CD14-positive monocyte (primary cell): ENCODE measurements at regions not wholly inside any gene's neighbourhood (a gene's known extent, or its start where the extent isn't known, plus 50 kb on each side); places are given as distances from the start of the nearest gene placed in this dataset.

Experiments
- DNase-seq, 3 donors: peaks; one replicate each; pipeline ENCODE4 v3.0.0-alpha.2; 2011 to 2022
- H2AFZ ChIP-seq: 2 replicates; pipeline ENCODE4 v1.6.0; 2012; ENCODE audit warnings: mild to moderate bottlenecking, low read depth, low read length, inconsistent platforms; ENCODE audit not compliant: insufficient read depth, poor library complexity, severe bottlenecking
- H3K27ac ChIP-seq, 2 donors: 1 replicate in 1 of 2; 2 replicates in 1 of 2; pipeline ENCODE4 v1.5.1; 2012 to 2013; ENCODE audit warnings: low read length in 2 of 2, control low read depth in 1 of 2, inconsistent platforms in 1 of 2, low read depth in 1 of 2, mild to moderate bottlenecking in 1 of 2
- H3K27me3 ChIP-seq, 2 donors: one replicate each; pipeline versions ENCODE4 v1.6.0 to v1.6.1; 2011 to 2013; ENCODE audit warnings: low read length in 2 of 2; ENCODE audit not compliant: control insufficient read depth in 2 of 2, insufficient read depth in 2 of 2
- H3K36me3 ChIP-seq, 2 donors: replicated peaks in 1 of 2; 1 replicate in 1 of 2; 2 replicates in 1 of 2; pipeline versions ENCODE4 v1.5.1 to v1.6.1; 2012 to 2013; ENCODE audit warnings: low read length in 2 of 2, control low read depth in 1 of 2, inconsistent platforms in 1 of 2, mild to moderate bottlenecking in 1 of 2; ENCODE audit not compliant: insufficient read depth in 2 of 2, control insufficient read depth in 1 of 2
- H3K4me1 ChIP-seq, 2 donors: 1 replicate in 1 of 2; 2 replicates in 1 of 2; pipeline versions ENCODE4 v1.5.1 to v1.6.1; 2012 to 2013; ENCODE audit warnings: low read length in 2 of 2, control low read depth in 1 of 2, inconsistent platforms in 1 of 2, mild to moderate bottlenecking in 1 of 2, moderate library complexity in 1 of 2; ENCODE audit not compliant: insufficient read depth in 2 of 2, control insufficient read depth in 1 of 2
- H3K4me2 ChIP-seq: replicated peaks from 2 replicates; pipeline ENCODE3; 2012; ENCODE audit warnings: low read length, moderate library complexity, mild to moderate bottlenecking; ENCODE audit not compliant: poor library complexity, severe bottlenecking; ENCODE audit errors: extremely low read depth
- H3K4me3 ChIP-seq, 3 experiments: fragments of 200-600 bp in 1 of 3; sonication (generic) in 1 of 3; replicated peaks in 1 of 3; 1 replicate in 2 of 3; 2 replicates in 1 of 3; pipeline ENCODE4 v1.5.1; 2011 to 2013; ENCODE audit warnings: low read length in 3 of 3, mild to moderate bottlenecking in 3 of 3, control low read depth in 2 of 3, low read depth in 2 of 3, inconsistent platforms in 1 of 3, moderate library complexity in 1 of 3
- H3K79me2 ChIP-seq: 2 replicates; pipeline ENCODE4 v1.6.0; 2012; ENCODE audit warnings: mild to moderate bottlenecking, control low read depth, inconsistent platforms, low read length, moderate library complexity; ENCODE audit not compliant: insufficient read depth
- H3K9ac ChIP-seq: 2 replicates; pipeline ENCODE4 v1.6.0; 2017; ENCODE audit warnings: low read length, mild to moderate bottlenecking; ENCODE audit not compliant: insufficient read depth, poor library complexity, severe bottlenecking
- H3K9me3 ChIP-seq, 2 donors: replicated peaks in 1 of 2; 1 replicate in 1 of 2; 2 replicates in 1 of 2; pipeline versions ENCODE4 v1.5.1 to v1.6.1; 2012 to 2013; ENCODE audit warnings: low read length in 2 of 2, control low read depth in 1 of 2; ENCODE audit not compliant: control insufficient read depth in 1 of 2, insufficient read depth in 1 of 2
- H4K20me1 ChIP-seq: 2 replicates; pipeline ENCODE4 v1.6.0; 2012; ENCODE audit warnings: mild to moderate bottlenecking, low read length, control low read depth, moderate library complexity; ENCODE audit not compliant: insufficient read depth
- H3K27ac Mint-ChIP-seq, 7 donors: one replicate each; pipeline ENCODE4 v1.8.0; 2020; ENCODE audit warnings: mild to moderate bottlenecking in 7 of 7, mixed read lengths in 7 of 7, moderate library complexity in 6 of 7, inconsistent platforms in 2 of 7
- H3K27me3 Mint-ChIP-seq, 3 donors: one replicate each; pipeline ENCODE4 v1.8.0; 2021 to 2022; ENCODE audit warnings: low read depth in 3 of 3, mild to moderate bottlenecking in 3 of 3, mixed read lengths in 3 of 3, moderate library complexity in 3 of 3, inconsistent platforms in 1 of 3
- H3K36me3 Mint-ChIP-seq, 2 donors: one replicate each; pipeline ENCODE4 v1.8.0; 2020; ENCODE audit warnings: mixed read lengths in 2 of 2, inconsistent platforms in 1 of 2, mild to moderate bottlenecking in 1 of 2
- H3K4me1 Mint-ChIP-seq: one replicate; pipeline ENCODE4 v1.8.0; 2020; ENCODE audit warnings: mild to moderate bottlenecking, mixed read lengths
- H3K4me3 Mint-ChIP-seq, 2 donors: one replicate each; pipeline ENCODE4 v1.8.0; 2020; ENCODE audit warnings: mild to moderate bottlenecking in 2 of 2, mixed read lengths in 2 of 2, moderate library complexity in 1 of 2
- H3K9me3 Mint-ChIP-seq, 7 donors: one replicate each; pipeline ENCODE4 v1.8.0; 2020 to 2022; ENCODE audit warnings: mixed read lengths in 7 of 7, mild to moderate bottlenecking in 6 of 7, moderate library complexity in 6 of 7, inconsistent platforms in 2 of 7
- WGBS: methylation state at CpG from one replicate; pipeline ENCODE4 v1.1.5; 2013; ENCODE audit warnings: missing lambda C conversion rate; ENCODE audit not compliant: insufficient coverage; 5-methylcytosine and 5-hydroxymethylcytosine counted together
- intact Hi-C, 2 donors: fragments of 100-400 bp; cut with micrococcal nuclease; formaldehyde crosslinking; loops; one replicate each; pipeline versions ENCODE4 v1.15.0 to v1.15.1; 2023
- TF ChIP-seq, protein P1 (sequence below): fragments of 200-600 bp; IDR thresholded peaks from one replicate; pipeline ENCODE4 v1.8.0; 2022; ENCODE audit warnings: antibody characterized with exemption, mild to moderate bottlenecking

DNA sequence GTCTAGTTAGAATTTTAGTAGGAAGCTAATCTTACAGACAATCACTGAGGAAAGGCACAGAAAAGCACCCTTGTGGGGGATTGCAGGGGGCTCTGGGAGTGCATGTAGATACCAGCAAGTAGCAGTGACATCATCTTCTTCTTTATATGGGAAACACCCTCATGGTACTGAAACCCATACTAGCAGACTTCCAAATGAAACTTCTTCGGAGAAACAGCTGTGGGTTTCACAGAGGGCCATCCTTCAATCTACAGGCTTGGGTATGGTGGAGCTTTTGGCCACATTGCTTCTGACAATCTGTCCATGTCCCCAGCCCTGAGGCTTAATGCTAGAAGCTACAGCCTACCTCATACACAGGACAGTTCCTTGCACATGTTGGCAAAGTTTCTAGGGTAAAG lies 165.2 kb upstream of the NFIB start:
- Histone ChIP-seq H3K9me3 (no peaks in the 10 kb centered on the region), H3K4me1 (no peaks in the 10 kb centered on the region), H3K36me3 (no peaks in the 10 kb centered on the region), H3K79me2 (no peaks in the 10 kb centered on the region), H4K20me1 (no peaks in the 10 kb centered on the region), H3K4me3 (no peak overlapping the region), H3K4me2 (no peak overlapping the region), H2AFZ (no peak overlapping the region), H3K27ac (no peak overlapping the region), H3K9ac (no peak overlapping the region), H3K27me3 (no peaks in the 10 kb centered on the region)
- intact Hi-C loops, result no loop called here
- H3K27me3 Mint-ChIP-seq, result peaks cover 0 to 1% (median 0%) of the 10 kb centered on the region in 3 donors
- H3K36me3 Mint-ChIP-seq, result no peaks in the 10 kb centered on the region
- WGBS, result no CpG with 5 or more reads among the region's 1 CpG
- no peak overlapping the region for H3K27ac Mint-ChIP-seq
- no peak overlapping the region for H3K4me3 Mint-ChIP-seq
- no peaks in the 10 kb centered on the region for H3K4me1 Mint-ChIP-seq
- peaks cover 0 to 3% (median 0%) of the 10 kb centered on the region in 7 donors for H3K9me3 Mint-ChIP-seq
- TF ChIP-seq, protein P1, sequence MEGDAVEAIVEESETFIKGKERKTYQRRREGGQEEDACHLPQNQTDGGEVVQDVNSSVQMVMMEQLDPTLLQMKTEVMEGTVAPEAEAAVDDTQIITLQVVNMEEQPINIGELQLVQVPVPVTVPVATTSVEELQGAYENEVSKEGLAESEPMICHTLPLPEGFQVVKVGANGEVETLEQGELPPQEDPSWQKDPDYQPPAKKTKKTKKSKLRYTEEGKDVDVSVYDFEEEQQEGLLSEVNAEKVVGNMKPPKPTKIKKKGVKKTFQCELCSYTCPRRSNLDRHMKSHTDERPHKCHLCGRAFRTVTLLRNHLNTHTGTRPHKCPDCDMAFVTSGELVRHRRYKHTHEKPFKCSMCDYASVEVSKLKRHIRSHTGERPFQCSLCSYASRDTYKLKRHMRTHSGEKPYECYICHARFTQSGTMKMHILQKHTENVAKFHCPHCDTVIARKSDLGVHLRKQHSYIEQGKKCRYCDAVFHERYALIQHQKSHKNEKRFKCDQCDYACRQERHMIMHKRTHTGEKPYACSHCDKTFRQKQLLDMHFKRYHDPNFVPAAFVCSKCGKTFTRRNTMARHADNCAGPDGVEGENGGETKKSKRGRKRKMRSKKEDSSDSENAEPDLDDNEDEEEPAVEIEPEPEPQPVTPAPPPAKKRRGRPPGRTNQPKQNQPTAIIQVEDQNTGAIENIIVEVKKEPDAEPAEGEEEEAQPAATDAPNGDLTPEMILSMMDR, result no peak
- DNase-seq, result no peak

GRCh38 chr9:14478175-14479162 lies 164.5 kb upstream of the NFIB start:
- Histone ChIP-seq H3K9me3 (no peaks in the 10 kb centered on the region), H3K27me3 (no peaks in the 10 kb centered on the region), H3K27ac (no peak overlapping the region), H3K36me3 (no peaks in the 10 kb centered on the region), H3K4me3 (no peak overlapping the region), H3K4me2 (no peak overlapping the region), H3K4me1 (no peaks in the 10 kb centered on the region), H3K9ac (no peak overlapping the region), H4K20me1 (no peaks in the 10 kb centered on the region), H3K79me2 (no peaks in the 10 kb centered on the region), H2AFZ (no peak overlapping the region)
- Mint-ChIP-seq H3K9me3 (peaks cover 0 to 3% (median 0%) of the 10 kb centered on the region in 7 donors), H3K27me3 (peaks cover 0 to 1% (median 0%) of the 10 kb centered on the region in 3 donors), H3K4me1 (no peaks in the 10 kb centered on the region), H3K4me3 (no peak overlapping the region), H3K36me3 (no peaks in the 10 kb centered on the region), H3K27ac (no peak overlapping the region)
- 90% methylated on average over 2 of the region's 3 CpGs for WGBS
- TF ChIP-seq, protein P1, result no peak
- no peak for DNase-seq
- intact Hi-C loops, result no loop called here
